ENCODE measurements at regions not wholly inside any gene's neighbourhood (a gene's known extent, or its start where the extent isn't known, plus 50 kb on each side); places are given as distances from the start of the nearest gene placed in this dataset.

DNA sequence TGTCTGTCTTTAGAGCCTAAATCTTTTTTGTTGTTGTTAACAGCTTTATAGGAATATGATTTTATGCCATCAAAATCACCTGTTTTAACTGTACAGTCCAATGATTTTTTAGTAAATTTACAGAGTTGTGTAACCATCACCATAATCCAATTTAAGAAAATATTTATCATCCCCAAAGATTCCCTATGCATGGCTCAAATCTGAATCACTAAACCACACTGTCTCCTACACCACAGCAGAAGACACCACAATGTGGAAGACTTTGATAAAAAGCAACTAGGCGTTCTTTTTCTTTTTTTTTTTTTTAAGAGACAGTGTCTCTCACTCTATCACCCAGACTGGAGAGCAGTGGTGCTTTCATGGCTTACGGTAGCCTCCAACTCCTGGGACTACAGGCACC is 99.6 kb downstream of the TXNL1 start:
- no peak overlapping the region for H3K4me2 ChIP-seq (ENCODE audit: low read depth, low read length)
- H2BK120ac ChIP-seq (ENCODE audit: low read depth, low read length) = no peak overlapping the region
- H2AFZ ChIP-seq (replicated peaks; ENCODE audit: low read length, poor library complexity) = no peak overlapping the region
- intact Hi-C loops (cut with micrococcal nuclease) (no loop called here), in situ Hi-C loops (cut with MboI; ENCODE audit: low sequenced_read_pairs) (no loop called here), dilution Hi-C loops (cut with HindIII; ENCODE audit: low sequenced_read_pairs, unreplicated experiment) (no loop called here)
- no peaks in the 10 kb centered on the region for H3K36me3 ChIP-seq (ENCODE audit: control insufficient read depth, insufficient read depth, low read length)
- H2AK9ac ChIP-seq (replicated peaks; ENCODE audit: low read depth, low read length, poor library complexity) = no peak overlapping the region
- no peak overlapping the region for H2BK5ac ChIP-seq (ENCODE audit: low read depth, low read length, poor library complexity, severe bottlenecking)
- no peaks in the 10 kb centered on the region for H4K20me1 ChIP-seq (ENCODE audit: insufficient read depth, low read length)
- TF ChIP-seq, protein P1, sequence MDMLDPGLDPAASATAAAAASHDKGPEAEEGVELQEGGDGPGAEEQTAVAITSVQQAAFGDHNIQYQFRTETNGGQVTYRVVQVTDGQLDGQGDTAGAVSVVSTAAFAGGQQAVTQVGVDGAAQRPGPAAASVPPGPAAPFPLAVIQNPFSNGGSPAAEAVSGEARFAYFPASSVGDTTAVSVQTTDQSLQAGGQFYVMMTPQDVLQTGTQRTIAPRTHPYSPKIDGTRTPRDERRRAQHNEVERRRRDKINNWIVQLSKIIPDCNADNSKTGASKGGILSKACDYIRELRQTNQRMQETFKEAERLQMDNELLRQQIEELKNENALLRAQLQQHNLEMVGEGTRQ (IDR thresholded peaks at IDR 0.05; ENCODE audit: low read depth, low read length) = no peak
- peak; percentile 47; the same call in 1 of the 2 replicates for TF ChIP-seq CEBPB (IDR thresholded peaks at IDR 0.05; ENCODE audit: low read depth, low read length)
- H3K27me3 ChIP-seq (ENCODE audit: control insufficient read depth, insufficient read depth, low read length) = peaks cover 8% of the 10 kb centered on the region
- ATAC-seq (ENCODE audit: low read depth) (peak; percentile 42), DNase-seq (peak; percentile 60)
- no peak overlapping the region for H4K91ac ChIP-seq (ENCODE audit: insufficient read depth, low read depth, low read length)
- H3K56ac ChIP-seq (ENCODE audit: extremely low read depth, insufficient read depth, low read length) = no peak overlapping the region
- no peak overlapping the region for H3K4me3 ChIP-seq (ENCODE audit: insufficient read depth, low read depth, low read length)
- WGBS, 2 experiments (ENCODE audit: extremely low coverage in 2 of 2, insufficient read length in 1 of 2) = 100% methylated on average over 1 of the region's 2 CpGs; no CpG with 5 or more reads in 1 of the 2 experiments
- no peaks in the 10 kb centered on the region for H3K79me1 ChIP-seq (ENCODE audit: low read depth in 1 of 2, low read length in 2 of 2)
- H3K4ac ChIP-seq (ENCODE audit: low read depth, low read length) = no peak overlapping the region
- no peak overlapping the region; the same call in 1 of the 2 replicates for H2AK5ac ChIP-seq (ENCODE audit: low read depth, low read length)
- H3K9me1 ChIP-seq (ENCODE audit: insufficient read depth, low read length) = no peaks in the 10 kb centered on the region; the same call in 1 of the 2 replicates
- no peak overlapping the region; the same call in 1 of the 2 replicates for H3K18ac ChIP-seq (ENCODE audit: low read depth, low read length)
- no peak overlapping the region for H2BK20ac ChIP-seq (ENCODE audit: low read depth, low read length)
- H3K9ac ChIP-seq (ENCODE audit: low read depth, low read length) = no peak overlapping the region
- no peak overlapping the region for H4K8ac ChIP-seq (ENCODE audit: low read depth in 2 of 2, low read length in 2 of 2)
- BruUV-seq (replicated peaks) = no TSS peak
- H3K27ac ChIP-seq (ENCODE audit: insufficient read depth, low read length) = no peak overlapping the region
- H3K14ac ChIP-seq (replicated peaks; ENCODE audit: low read depth, low read length) = no peak overlapping the region
- 0 out of 2 replicates have a peak, but pooled peaks cover 2% of the 10 kb centered on the region for H3K9me3 ChIP-seq (ENCODE audit: control insufficient read depth, insufficient read depth, low read length)
- no peak overlapping the region for H3K23ac ChIP-seq (ENCODE audit: low read depth, low read length)
- no peak overlapping the region for H4K5ac ChIP-seq (ENCODE audit: low read depth, low read length)
- no peak overlapping the region for H2BK15ac ChIP-seq (ENCODE audit: low read depth, low read length)
- CTCF ChIA-PET = no interaction called here
- H3K4me1 ChIP-seq (ENCODE audit: control insufficient read depth, insufficient read depth, low read length) = no peaks in the 10 kb centered on the region
- POLR2A ChIA-PET (ENCODE audit: unreplicated experiment) = interaction anchor here (0.6 kb wide), 1 partner anchor 128 kb away, joined by 7 read pairs; no protein-coding TSS in a partner anchor

Measured in IMR-90 (cell line).